Myocyte (in vitro differentiated cells): ENCODE measurements at regions not wholly inside any gene's neighbourhood (a gene's known extent, or its start where the extent isn't known, plus 50 kb on each side); places are given as distances from the start of the nearest gene placed in this dataset.
"Not testable (repeated sequence)": the region's sequence is repeated elsewhere in the genome, so short reads cannot be mapped to it uniquely, and the experiment has no call there.

ENCODE experiments used
- DNase-seq: peaks from one replicate; pipeline ENCODE4 v3.0.0-alpha.2; 2012; ENCODE audit warnings: low read depth

DNA sequence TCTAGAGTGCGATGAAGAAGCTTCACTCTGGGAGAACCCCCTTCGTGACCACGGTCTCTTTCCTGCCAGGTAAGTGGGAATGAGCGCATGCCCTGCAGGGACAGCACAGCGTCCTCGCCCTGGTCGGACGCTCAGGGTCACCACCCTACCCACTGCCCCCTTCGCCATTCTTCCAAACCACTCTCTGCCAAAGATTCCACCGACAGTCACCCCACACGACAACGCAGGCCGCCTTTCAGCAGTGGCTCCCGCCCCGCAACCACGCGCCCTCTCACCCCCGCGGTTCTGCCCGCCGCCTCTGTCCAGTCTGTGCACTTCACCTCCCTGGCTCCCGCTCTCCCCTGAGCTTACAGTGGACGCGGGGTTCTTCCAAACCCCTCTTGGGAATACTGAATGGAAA, 82.3 kb upstream of the FCGR1A start:
- not testable (repeated sequence) for DNase-seq

DNA sequence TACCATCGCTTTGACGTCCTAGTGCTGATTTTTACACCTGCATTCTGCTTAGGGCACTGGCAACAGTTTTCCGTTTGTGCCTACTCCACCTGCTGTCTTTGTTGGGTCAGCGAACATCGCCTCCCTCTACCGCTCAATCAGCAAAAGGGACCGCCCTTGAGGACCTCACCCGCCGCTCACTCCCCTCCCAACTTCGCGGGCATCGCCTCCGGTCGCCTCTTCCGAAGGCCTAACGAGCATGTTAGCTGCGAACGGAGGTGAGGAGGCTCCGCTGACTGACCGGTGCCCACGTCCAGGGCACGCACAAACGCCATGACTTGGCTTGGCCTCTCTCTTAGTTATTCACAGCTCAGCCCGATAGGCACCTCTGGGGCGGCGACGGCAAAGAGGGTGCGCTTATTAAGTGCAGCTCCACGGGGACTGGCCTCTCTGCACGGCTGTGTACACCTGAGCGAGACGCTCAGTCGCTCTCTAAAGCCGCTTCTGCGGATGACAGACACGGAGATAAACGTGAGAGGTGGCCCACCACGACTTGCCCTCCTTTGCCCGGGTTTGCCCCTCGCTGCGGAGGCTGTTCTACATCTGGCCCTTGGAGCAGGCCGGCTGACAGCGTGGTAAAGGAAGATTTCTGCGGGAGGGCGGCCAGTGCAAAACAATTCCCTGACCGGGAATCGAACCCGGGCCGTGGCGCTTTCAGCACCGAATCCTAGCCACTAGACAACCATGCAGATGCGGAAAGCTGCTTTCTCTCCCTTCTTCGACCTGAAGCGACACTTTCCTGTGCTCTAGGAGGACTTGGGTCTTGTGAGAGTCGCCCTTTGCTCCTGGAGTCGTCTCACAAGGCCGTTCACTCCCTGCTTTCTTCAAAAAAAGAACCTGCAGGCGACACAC, 81.6 kb upstream of the FCGR1A start:
- not testable (repeated sequence) for DNase-seq

DNA sequence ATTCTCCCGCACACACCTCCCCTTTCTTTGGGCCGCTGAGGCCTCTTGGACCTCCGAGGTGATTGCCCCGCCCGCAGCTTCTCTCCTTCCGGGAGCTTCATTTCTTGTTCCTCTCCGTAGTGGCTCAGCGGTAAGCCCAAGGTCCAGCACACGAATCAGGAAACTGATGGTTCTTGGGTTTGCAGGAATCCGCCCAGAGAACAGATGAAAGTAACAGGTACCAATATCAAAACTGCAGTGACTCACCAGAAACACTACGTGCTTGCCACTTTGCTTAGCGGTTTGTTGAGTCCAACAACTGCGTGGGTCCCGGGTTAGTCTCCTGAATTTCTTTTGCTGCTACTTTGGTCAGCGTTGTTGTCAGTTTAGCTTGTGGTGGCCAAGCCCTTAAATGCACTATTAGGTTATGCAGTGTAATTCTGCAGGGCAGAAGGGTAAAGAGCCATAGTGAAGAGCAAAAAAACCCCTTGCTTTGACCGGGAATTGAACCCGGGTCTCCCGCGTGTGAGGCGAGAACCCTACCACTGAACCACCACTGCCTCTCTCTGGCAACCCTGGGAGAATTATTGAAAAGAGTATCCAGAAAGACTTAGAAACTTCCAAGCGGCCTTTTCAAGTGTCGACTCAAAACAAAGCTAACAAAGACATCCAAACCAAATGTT, 74.2 kb upstream of the FCGR1A start:
- DNase-seq, result peak; percentile 59

DNA sequence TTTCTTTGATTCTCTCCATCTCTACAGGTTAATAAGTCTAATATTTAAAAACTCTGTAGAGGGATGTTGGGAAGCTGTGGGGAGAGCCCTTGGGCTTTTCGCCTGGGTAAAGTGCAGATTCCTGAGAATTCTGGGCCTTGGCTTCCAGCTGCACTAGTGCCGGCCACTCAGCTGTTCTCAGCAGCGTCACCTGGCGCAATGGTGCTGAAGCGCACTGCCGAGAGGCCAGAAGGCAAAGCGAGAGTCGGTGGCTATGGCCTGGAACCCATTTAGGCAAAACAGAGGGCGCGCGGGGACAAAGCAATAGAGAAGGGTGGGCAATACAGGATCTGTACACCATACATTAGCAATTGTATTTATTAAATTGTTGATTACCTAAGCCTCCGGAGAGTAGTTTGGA, 70.8 kb upstream of the FCGR1A start:
- DNase-seq, result not testable (repeated sequence)

DNA sequence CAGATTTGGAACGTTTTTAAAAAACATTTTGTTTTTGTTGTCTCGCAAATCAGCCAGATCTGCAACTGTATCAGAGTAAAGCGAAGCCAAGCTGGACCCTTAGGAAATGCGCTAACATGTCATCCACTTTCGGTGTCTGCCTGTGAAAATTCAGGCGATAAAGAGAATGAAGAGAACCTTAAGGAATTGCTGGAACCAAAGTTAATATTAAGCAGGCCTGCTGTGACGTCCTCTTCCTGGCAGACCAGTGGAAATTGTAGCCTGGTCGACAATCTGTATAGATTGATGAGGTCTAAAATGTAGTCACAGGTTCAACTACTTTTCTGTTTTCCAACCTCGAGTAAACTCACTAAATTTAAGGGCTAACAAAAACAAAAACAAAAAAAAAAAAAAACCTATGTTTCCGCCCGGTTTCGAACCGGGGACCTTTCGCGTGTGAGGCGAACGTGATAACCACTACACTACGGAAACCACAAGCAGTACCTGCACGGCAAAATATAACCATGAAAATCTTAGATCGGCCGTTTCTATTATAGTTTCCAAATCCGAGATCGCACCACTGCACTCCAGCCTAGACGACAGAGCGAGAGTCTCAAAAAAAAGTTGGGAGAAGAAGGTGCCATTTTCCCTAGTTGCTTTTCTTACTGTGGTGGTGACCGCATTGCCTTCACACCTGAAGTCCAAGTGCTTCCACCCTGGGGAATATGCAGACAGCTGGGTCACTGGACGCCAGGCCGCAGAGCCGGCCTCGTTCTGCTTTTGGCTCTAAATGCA, 70.2 kb upstream of the FCGR1A start:
- peak; percentile 12 for DNase-seq

DNA sequence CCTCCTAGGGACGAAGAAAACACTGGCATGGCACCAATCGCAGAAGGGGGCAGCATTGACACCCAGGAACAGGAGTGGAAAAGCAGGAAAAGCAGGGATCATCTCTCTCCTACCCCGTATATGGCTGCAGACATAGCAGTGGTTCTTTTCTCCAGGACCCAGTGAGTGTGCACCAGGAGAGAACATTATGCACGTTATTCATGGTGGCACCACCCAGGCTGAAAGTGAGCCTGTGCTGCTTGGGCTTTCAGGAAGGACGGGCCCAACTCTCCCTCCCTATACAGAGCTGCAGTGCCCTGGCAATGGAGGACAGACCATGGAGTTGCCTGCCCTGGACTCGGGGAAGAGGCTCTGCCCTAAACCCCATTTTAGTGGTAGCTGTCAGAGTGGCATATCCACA, 69.0 kb upstream of the FCGR1A start:
- not testable (repeated sequence) for DNase-seq

DNA sequence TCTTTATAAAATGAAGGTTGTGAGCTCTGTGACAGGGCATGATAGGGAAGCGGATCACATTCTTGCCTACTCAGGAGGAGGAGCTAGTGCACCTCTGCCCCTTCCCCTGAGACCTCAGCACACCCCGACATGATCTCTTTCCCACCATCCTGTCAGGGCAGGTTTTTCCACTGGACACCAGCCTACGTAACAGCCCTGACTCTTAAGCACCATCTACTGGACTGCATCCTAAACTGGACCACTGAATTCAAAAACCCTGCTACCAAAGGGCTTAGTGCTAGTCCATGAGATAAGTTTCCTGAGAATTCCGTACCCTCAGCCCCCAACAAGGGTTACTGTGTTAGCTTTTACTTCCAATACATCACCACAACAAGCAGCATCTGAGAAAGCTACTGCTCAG, 68.5 kb upstream of the FCGR1A start:
- DNase-seq, result not testable (repeated sequence)

DNA sequence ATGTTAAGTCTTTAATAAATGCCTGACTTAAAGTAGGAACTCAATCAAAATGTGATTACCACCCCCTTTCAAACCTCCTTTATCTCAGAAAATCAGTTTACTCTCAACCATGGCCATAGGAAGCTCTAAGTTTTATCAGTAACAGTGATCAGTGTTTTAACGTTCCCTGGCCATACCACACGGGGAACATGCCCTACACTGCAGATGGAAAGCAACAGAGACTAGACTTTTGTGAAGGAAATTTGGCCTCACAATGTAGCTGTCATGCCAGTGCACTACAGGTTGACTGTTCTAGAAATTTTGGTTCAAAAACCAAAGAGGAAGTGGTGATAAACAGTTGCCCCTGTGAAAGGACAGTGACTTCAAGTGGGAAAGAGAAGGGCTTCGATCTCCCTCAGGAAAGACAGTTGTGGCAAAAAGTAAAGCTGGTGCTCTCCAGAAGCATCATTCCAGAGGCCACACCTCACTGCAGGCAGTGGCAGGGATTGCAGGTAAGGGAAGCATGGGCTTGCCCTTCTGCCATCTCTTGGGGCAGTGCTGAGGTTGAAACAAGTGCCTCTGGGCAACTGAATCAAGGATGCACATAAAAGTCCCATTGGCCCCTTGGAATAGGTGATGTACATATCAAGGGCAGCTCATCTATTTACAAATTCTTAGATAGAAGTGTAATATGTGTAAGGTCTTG, 57.7 kb upstream of the FCGR1A start:
- DNase-seq, result not testable (repeated sequence)

DNA sequence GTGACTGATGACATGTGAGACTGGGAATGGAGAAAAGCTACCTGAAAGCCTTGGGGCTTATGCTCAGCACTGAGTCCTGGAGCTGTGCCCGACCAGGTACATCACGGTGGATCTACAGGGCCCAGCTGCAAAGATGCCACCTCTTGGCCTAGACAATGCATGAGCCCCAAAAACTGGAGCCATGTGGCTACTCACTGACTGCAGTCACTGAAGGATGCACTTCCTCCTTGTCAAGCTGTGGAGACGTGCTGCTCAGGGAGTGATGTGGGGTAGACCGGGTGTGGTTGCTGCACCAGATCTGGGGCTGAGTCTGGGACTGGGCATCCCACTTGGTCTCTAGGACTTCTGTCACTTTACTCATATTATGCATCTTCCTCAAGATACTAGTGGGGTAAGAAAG, 55.8 kb upstream of the FCGR1A start:
- DNase-seq, result not testable (repeated sequence)

DNA sequence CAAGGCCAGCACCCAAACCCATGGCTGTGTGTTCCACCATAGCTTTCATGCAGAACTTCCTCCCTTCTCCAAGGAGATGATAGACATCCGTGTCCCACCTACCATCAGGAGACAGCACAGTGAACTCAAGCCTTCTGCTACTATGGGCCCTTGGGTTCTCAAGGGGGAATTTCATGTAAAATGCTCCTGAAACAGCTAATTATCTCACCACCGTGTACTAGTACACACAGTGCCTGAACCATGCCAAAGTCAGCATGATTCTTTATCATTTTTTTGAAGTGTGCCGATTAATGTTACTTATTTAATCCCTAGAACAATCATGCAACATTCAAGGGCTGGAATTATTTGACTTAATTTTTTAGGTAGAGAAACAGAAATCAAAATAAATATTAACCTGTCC, 53.9 kb upstream of the FCGR1A start:
- DNase-seq, result not testable (repeated sequence)
